HG02759 (cell line): ENCODE measurements at regions not wholly inside any gene's neighbourhood (a gene's known extent, or its start where the extent isn't known, plus 50 kb on each side); places are given as distances from the start of the nearest gene placed in this dataset.

Source experiments
- ATAC-seq: cut with Tn5 transposase; IDR thresholded peaks from one replicate; pipeline ENCODE4 v1.9.1; 2021; ENCODE audit warnings: mild to moderate bottlenecking, moderate library complexity; ENCODE audit not compliant: unreplicated experiment

- no peak for ATAC-seq
Measured at GRCh38 chr4:41883988-41884734, 51.1 kb upstream of the TMEM33 start.

GRCh38 chr4:41882625-41883347, 52.4 kb upstream of the TMEM33 start:
- ATAC-seq: peak; percentile 83

GRCh38 chr4:41881981-41882624, 53.1 kb upstream of the TMEM33 start:
- ATAC-seq: no peak

- ATAC-seq: no peak
Measured at GRCh38 chr4:41880840-41881831, 54.1 kb upstream of the TMEM33 start.

DNA sequence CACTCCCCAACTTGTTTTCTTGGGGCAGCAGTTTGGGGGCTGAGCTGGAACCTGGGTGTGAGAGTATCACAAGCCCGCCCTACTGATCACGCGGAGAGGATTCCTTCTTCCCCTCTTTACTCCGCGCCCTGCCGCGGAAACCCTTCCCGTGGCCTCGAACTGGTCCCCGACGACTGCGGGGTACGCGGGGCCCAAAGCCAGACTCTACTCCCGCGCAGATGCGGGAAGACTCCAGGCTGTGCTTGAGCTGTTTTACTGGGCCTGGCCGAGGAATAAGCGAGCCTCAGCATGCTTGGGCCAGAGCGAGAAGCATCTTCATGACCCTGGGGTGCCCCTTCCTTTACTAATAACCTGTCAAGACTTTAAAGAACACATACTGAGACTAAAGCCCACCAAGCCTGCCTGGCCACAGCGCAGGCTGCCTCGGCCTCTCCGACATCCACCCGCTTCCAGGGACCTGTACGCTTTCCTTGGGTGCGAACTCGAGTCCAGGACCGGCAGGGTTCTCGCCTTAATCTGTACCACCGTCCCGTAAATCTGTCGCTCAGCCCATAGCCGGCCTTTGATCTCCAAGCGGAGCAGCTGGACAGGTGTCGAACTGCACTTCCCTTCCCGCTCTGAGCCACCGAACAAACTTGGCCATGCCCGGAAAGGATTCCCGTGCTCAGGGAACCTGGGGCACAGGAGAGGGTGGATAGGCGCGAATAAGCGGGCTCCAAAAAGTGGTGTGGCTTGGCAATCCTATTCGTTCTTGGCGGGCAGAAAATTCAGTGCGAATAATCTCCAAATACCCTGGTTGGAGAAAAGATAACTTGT, 55.0 kb upstream of the TMEM33 start:
- ATAC-seq: no peak

DNA sequence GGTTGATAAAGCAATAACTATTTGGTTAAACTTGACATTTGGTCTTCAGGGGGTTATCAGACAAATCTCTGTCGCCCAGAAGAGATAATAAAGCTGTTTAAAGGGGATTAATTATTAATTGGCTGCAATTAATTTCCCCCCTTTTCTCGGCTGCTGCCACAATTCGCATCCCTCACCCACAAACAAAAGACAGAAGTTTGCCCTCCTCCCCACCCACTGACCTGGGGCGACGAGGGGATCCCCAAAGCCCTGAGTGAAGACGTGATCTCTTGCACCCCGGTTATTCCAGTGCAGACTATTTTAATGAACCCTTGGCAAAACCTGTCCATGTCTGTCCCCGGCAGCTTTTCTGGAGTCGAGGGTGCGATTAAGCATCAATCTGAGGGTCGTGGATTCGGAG, 55.7 kb upstream of the TMEM33 start:
- ATAC-seq: no peak

GRCh38 chr4:41878991-41879491, 56.2 kb upstream of the TMEM33 start:
- ATAC-seq: no peak

GRCh38 chr4:41878170-41878969, 56.9 kb upstream of the TMEM33 start:
- ATAC-seq: no peak

DNA sequence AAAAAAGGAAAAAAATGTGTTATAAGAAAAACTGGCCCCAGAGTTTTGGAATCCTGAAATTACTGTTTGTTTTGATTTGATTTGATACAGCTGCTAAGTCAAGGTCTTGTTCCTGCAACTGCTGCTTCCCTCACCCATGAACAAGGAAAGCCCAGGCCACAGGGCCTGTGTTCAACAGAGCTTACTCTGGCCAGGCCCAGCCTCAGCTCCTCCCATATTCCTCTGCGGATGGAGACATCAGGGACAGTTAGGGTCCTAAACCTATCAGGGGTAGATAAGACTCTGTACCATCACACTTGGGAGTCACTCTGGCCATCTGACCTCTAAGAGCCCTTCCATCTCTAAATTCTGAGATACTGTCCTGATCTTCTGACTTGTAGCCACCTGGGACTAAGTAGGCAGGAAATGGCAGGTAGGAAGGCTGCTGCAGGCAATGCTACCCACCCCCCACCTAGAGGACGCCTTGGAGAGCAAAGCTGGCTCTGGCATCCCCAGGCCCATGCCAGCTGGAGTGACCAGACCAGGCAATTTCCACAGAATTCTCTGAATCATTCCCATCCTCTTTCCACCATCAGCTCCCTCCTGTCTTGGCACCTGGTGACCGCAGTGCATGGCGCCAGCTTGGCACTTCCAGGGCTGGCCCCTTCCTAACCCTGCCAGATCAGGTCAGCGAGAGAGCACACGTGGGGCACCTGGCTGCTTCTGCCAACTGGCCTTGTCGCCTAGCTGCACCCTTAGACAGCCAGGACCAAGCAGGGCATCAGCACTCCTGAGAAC, 58.0 kb upstream of the TMEM33 start:
- no peak for ATAC-seq

GRCh38 chr4:41874873-41875272, 60.4 kb upstream of the TMEM33 start:
- no peak for ATAC-seq

DNA sequence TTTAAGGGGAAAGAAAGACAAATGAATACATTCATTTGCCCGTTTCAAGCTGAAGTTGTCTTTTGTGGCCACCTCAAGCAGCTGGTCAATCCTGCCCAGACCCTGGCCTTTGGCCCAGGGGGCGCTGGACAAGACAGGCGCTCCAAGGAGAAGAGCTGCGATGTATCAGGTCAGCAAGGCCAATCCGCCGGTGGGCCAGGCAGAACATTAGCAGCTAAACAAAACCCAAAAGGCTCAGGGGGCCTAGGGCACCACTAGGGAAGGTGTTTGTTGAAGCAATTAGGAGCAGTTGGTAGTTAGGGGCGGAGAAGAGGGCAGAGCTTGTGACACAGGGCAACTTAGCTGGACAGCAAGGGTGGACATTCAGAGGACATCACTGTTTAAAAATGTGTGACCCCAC, 60.8 kb upstream of the TMEM33 start:
- no peak for ATAC-seq

DNA sequence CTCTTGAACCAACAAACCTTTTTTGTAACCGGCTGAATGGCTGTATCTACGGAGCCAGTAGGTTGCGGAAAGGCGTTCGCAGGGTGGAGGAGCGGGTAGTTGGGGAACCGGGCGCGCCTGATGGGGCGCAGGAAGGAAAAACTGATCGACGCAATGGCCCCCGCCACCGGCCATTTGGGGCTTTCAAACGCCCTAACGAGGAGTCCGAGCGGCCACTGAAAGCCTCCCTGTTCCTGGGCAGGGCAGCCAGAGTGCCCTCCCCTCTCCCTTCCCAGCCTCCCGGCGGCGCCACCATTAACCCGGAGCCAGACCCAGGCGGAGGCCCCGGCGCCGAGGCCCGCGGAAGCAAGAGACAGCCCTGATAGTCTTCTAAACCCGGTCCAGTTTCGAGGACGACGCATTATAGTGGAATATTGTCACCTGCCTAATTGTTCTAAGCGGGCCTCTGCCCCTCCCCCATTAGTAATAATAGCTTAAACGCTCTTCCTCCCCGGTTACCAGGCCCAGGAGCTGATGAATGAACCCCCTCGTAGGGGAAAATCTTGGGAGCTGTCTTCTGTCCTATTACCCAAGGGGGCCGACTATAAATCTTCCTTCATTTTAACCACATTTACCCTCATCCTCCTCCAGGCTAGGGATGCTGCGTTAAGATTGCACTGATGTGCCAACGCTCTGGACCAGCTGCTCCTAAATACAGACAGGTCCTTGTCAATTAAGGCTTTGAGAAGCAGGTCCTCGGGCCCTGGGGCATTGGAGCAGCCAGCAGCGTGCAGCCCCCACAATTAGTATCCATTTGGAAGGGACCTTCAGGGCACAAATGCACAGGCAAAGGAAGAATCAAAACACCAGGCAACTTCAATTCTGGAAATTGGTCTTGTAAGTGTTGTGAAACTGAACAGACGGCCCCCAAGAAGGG, 61.6 kb upstream of the TMEM33 start:
- no peak for ATAC-seq

GRCh38 chr4:41870035-41870434, 65.2 kb upstream of the TMEM33 start:
- ATAC-seq: no peak

DNA sequence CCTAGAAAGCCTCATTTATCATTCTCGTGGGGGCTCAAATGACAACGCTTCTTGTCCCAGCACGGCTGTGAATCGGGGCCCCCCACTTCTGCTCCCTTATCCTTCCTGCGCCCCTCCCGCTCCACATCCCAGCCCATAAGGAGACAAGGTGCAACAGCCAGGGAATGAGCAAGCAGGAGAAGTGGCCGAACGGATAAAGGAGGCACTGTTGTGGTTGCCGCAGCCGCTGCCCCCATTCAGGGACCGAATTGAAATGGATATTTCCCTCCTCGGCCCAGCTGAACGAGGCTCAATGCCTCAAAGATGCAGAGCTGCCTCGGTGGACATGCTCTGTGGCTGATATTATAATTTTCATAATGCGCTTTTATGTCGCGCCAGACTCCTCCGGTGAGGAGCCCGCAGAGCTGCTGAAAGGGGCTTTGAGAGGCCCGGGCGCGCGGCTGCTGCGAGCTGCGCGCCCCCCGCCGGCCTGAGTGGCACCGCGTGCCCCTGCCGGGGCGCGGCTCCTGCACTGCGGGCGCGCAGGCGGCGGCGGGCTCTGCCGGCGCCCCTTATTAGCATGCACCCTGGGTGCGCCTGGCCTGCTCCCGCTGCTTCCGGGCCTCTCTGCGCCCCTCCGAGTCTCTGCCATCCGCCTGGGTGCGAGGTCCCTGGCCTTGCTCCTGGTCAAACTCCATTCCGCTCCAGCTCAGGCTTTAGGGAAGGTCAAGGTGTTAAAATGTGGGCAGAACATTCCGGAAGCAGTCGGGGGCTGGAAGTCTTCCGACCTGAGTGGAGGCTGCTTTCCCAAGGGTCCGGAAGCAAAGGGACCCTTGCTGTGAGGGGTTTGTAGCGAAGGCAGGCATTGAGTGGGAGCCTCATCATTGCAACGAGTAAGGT, 68.2 kb upstream of the TMEM33 start:
- ATAC-seq: no peak

DNA sequence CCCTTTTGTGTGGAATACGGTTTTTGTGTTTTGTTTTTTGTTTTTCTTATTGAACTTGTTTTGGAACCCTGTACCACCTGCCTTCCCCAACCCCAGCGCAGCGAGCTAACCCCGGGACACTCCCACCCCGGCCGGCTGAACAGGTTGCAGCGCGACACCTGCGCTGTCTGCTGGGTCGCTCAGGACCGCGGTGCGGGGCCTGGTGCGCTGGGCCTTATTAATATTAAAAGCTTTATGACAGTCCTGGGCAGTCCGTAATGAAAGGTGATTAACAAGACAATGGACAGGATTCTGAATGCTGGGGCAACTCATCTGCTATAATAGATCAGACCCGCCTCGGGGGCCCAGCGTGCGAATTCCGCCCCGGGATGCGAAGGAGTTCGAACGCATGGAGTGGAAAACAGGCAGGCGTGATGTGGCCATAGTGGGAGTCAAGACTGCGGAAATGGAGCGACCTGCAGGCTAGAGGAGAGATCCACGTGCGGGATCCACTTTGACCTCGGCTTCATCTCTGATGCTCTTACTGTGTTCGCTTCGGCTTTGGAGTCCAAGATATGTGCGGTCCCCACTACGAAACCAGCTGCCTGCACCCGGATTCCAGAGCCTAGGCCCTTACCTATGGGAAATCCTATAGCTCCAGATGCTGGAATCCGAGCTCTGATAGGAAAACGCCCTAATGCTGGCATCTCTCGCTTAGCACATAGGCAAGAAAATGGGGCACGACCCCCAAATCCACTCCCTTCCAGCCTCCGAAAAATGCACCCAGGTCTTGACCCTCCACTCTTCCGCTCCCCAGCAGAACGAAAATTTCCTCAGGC, 69.0 kb upstream of the TMEM33 start:
- ATAC-seq: no peak
